ENCODE measurements at regions not wholly inside any gene's neighbourhood (a gene's known extent, or its start where the extent isn't known, plus 50 kb on each side); places are given as distances from the start of the nearest gene placed in this dataset.

GRCh38 chr21:32965129-32965680 lies 60.5 kb upstream of the OLIG2 start:
- no peak for TF ChIP-seq CTCF (IDR thresholded peaks at IDR 0.05; ENCODE audit: low read length)
- no peak for TF ChIP-seq EZH2 (optimal IDR thresholded peaks at IDR 0.05; ENCODE audit: low read depth, low read length)
